Upper lobe of right lung (tissue), 1 donor: ENCODE measurements at regions not wholly inside any gene's neighbourhood (a gene's known extent, or its start where the extent isn't known, plus 50 kb on each side); places are given as distances from the start of the nearest gene placed in this dataset.

Source experiments
- ATAC-seq: fragments of 200-7000 bp; cut with Tn5 transposase; one replicate; pipeline ENCODE4 v1.9.1; 2020; ENCODE audit warnings: mild to moderate bottlenecking, moderate library complexity
- DNase-seq: peaks from one replicate; pipeline ENCODE4 v3.0.0-alpha.2; 2020
- H3K27ac ChIP-seq: fragments of 200-600 bp; one replicate; pipeline ENCODE4 v1.8.0; 2022
- H3K27me3 ChIP-seq: fragments of 200-600 bp; one replicate; pipeline ENCODE4 v1.8.0; 2022; ENCODE audit warnings: mild to moderate bottlenecking
- H3K36me3 ChIP-seq: fragments of 200-600 bp; one replicate; pipeline ENCODE4 v1.8.0; 2022
- H3K4me1 ChIP-seq: fragments of 200-600 bp; one replicate; pipeline ENCODE4 v1.8.0; 2022
- H3K4me3 ChIP-seq: fragments of 200-600 bp; one replicate; pipeline ENCODE4 v1.8.0; 2022; ENCODE audit warnings: mild to moderate bottlenecking
- H3K9me3 ChIP-seq: fragments of 200-600 bp; one replicate; pipeline ENCODE4 v1.8.0; 2022
- intact Hi-C: fragments of 100-400 bp; cut with DNase I; formaldehyde crosslinking; loops from one replicate; pipeline ENCODE4 v1.11.0; 2022
- TF ChIP-seq, protein P1 (sequence below): fragments of 200-600 bp; IDR thresholded peaks from one replicate; pipeline ENCODE4 v1.8.0; 2022; ENCODE audit warnings: antibody characterized with exemption
- donor health status: DM: no; HTN: yes; CAD: no; lungs with severe emphysema.

DNA sequence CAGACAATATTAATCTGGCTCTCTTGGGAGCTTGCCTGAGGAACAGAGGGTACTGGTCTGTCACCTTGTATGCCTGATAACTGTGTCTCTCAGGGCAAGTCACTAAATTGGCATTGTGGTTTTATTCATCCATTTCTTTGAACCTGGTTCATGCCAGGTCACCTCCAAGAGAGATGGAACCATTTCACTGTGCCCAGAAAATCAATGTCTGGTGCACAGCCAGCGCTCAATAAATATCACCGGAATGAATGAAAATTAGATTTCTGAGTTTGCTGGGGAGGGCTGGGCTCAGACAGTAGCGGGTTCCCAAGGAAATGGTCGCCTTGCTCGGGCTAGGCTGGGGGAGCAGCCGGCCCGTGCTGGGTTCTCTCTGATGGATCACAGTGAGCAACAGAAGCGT is 64.1 kb upstream of the BAIAP2L1 start:
- H3K4me1 ChIP-seq = no peaks in the 10 kb centered on the region
- no peak overlapping the region for H3K27ac ChIP-seq
- TF ChIP-seq, protein P1, sequence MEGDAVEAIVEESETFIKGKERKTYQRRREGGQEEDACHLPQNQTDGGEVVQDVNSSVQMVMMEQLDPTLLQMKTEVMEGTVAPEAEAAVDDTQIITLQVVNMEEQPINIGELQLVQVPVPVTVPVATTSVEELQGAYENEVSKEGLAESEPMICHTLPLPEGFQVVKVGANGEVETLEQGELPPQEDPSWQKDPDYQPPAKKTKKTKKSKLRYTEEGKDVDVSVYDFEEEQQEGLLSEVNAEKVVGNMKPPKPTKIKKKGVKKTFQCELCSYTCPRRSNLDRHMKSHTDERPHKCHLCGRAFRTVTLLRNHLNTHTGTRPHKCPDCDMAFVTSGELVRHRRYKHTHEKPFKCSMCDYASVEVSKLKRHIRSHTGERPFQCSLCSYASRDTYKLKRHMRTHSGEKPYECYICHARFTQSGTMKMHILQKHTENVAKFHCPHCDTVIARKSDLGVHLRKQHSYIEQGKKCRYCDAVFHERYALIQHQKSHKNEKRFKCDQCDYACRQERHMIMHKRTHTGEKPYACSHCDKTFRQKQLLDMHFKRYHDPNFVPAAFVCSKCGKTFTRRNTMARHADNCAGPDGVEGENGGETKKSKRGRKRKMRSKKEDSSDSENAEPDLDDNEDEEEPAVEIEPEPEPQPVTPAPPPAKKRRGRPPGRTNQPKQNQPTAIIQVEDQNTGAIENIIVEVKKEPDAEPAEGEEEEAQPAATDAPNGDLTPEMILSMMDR = no peak
- DNase-seq = no peak
- H3K36me3 ChIP-seq = no peaks in the 10 kb centered on the region
- intact Hi-C loops = no loop called here
- no peak overlapping the region for H3K4me3 ChIP-seq
- no peaks in the 10 kb centered on the region for H3K9me3 ChIP-seq
- ATAC-seq = no peak
- H3K27me3 ChIP-seq = no peaks in the 10 kb centered on the region

DNA sequence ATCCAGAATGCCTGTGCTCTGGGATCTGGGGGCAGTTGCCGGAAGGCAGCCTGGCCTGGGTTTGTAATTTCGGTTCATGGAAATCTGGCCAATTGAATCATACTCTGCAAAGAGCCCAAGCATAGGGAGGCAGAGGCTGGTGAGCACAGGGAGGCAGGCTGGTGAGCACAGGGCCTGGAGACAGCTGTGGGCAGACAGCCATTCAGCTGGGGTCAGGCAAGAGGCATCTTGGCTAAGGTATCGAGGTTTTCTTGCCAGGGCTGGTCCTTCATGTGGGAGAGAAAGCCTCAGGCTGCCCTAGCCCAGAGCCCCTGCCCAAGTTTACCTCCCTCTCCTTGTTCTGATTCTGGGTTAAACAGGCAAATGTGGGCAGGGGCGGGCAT is 63.7 kb upstream of the BAIAP2L1 start:
- no peaks in the 10 kb centered on the region for H3K9me3 ChIP-seq
- H3K4me3 ChIP-seq = no peak overlapping the region
- no peaks in the 10 kb centered on the region for H3K27me3 ChIP-seq
- DNase-seq = no peak
- intact Hi-C loops = no loop called here
- no peaks in the 10 kb centered on the region for H3K4me1 ChIP-seq
- no peak for ATAC-seq
- TF ChIP-seq, protein P1 = no peak
- H3K36me3 ChIP-seq = no peaks in the 10 kb centered on the region
- no peak overlapping the region for H3K27ac ChIP-seq

DNA sequence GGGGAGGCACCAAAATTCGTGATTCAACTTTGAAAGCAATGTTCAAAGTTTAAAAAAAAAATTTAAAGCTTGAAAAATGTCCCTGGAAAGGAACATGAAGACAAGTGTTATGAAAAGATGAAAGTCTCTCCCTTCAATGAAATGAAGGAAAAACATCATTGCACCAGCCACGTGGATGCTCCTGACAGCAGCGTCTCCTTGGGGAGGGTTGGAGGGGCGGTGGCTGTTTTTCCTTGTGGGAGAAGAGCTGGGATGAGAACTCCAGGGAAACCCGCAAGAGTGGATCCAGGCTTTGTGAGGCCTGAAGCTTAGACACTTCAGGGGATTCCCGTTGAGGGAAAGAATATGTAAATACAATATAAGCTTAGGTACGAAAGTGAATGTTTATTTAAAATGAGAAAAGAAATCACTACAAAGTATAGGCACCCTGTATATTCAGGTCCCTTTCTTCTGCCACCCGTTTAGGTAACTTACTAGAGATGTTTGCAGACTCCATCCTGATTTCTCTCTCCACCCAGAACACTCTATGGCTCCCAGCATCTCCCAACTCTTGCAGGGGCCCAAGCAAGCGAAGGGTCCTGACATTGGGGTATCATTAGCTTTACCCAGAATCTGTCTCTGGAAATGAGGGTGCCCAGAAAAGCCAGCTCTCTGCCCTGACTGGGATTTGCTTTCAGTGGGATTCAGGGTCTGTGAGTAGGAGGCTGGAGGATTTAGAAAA is 63.1 kb upstream of the BAIAP2L1 start:
- H3K36me3 ChIP-seq = no peaks in the 10 kb centered on the region
- no peaks in the 10 kb centered on the region for H3K4me1 ChIP-seq
- intact Hi-C loops = no loop called here
- DNase-seq (no peak), ATAC-seq (no peak)
- TF ChIP-seq, protein P1 = no peak
- no peak overlapping the region for H3K27ac ChIP-seq
- H3K9me3 ChIP-seq = no peaks in the 10 kb centered on the region
- no peaks in the 10 kb centered on the region for H3K27me3 ChIP-seq
- no peak overlapping the region for H3K4me3 ChIP-seq

DNA sequence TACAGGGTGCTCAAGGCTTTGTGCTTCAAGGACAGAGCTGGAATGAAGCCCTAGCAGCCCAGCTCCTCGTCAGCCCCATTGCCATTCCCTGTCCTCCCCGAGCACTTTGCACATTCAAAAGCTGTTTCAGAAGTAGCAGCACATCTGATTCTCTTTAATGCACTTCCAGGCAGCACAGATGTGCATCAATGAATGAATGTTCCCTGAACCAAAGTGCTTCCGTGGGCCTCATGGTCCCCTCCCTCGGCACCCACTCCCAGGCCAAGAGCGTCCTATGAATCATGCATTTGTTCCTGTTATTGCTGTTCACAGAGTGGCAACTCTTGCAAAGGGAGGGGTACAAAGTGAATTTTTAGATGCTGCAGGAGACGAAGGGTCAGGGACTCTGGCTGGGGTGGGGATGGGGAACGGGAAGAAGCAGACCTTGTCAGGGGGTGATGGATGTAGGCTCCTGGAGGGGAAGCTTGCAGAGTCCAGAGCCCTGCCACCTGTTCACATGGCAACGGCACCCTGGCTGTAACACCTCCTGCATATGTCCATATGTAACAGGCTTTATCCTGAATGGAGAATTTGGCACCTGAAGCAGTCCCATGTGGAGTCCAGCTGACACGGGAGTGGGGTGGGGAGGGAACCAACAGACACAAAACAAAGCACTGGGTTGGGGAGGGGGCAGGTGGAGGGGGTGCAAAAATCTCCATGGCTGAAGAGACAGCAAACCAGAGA is 62.2 kb upstream of the BAIAP2L1 start:
- TF ChIP-seq, protein P1 = no peak
- ATAC-seq (no peak), DNase-seq (no peak)
- H3K9me3 ChIP-seq = no peaks in the 10 kb centered on the region
- intact Hi-C loops = no loop called here
- H3K27me3 ChIP-seq = no peaks in the 10 kb centered on the region
- H3K36me3 ChIP-seq = no peaks in the 10 kb centered on the region
- no peaks in the 10 kb centered on the region for H3K4me1 ChIP-seq
- H3K27ac ChIP-seq = no peak overlapping the region
- H3K4me3 ChIP-seq = no peak overlapping the region

DNA sequence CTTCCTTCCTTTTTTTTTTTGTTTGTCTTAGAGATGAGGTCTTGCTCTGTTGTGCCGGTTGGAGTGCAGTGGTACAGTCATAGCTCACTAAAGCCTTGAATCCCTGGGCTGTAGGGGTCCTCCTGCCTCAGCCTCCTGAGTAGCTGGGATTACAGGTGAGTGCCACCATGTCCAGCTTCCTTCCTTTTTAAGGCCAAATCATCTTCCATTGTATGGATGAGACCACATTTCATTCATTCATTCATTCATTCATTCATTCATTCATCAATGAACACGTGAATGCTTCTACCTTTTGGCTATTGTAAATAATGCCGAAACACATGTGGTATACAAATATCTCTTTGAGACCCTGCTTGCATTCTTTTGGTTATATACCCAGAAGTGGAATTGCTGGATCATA is 60.0 kb upstream of the BAIAP2L1 start:
- H3K27me3 ChIP-seq = no peaks in the 10 kb centered on the region
- H3K4me1 ChIP-seq = no peaks in the 10 kb centered on the region
- no peak overlapping the region for H3K27ac ChIP-seq
- TF ChIP-seq, protein P1 = no peak
- H3K9me3 ChIP-seq = no peaks in the 10 kb centered on the region
- no peak overlapping the region for H3K4me3 ChIP-seq
- ATAC-seq (no peak), DNase-seq (no peak)
- intact Hi-C loops = no loop called here
- no peaks in the 10 kb centered on the region for H3K36me3 ChIP-seq
